ENCODE measurements at regions not wholly inside any gene's neighbourhood (a gene's known extent, or its start where the extent isn't known, plus 50 kb on each side); places are given as distances from the start of the nearest gene placed in this dataset.

DNA sequence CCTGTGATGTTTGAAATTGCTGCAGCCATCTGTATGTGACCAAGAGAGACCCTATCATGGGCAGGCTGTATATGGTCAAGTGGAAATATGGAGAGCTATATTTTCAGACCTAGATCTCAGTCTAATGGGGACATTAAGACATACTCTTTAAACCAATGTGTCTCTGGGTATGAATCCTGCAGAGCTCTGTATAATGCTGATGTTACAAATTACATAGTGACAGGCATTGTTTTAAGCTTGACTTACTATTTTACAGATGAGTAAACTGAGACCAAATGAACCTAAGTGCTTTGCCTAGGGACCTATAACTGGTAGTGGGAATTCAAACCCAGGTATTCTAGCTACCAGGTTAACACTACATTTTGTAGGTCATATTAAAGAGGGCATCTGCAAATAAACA is 71.3 kb upstream of the GRXCR1 start:
- H3K9me3 ChIP-seq (ENCODE audit: insufficient read depth in 2 of 2, low read depth in 1 of 2, low read length in 1 of 2) = no peaks in the 10 kb centered on the region
- no peaks in the 10 kb centered on the region for H3K36me3 ChIP-seq (ENCODE audit: control insufficient read depth in 2 of 4, insufficient read depth in 4 of 4, low read length in 3 of 4)
- DNase-seq (ENCODE audit: low read depth in 1 of 2, low spot score in 2 of 2) (no peak), FAIRE-seq (no peak)
- no peaks in the 10 kb centered on the region for H3K79me1 ChIP-seq (ENCODE audit: low read depth, low read length)
- ChIA-PET POLR2A (ENCODE audit: partially characterized antibody) (no interaction called here), CTCF (ENCODE audit: partially characterized antibody) (interaction anchor here (0.8 to 1.1 kb wide), 3 partner anchors 37 to 134 kb away, joined by 3 to 4 read pairs (median 4); no protein-coding TSS in a partner anchor)
- no peak overlapping the region for H3K18ac ChIP-seq (ENCODE audit: extremely low read depth, low read length)
- H3K4ac ChIP-seq (replicated peaks; ENCODE audit: insufficient read length, low read depth, low read length) = no peak overlapping the region
- no peak overlapping the region for H3K23ac ChIP-seq (ENCODE audit: insufficient read length)
- H3K14ac ChIP-seq (ENCODE audit: insufficient read length) = no peak overlapping the region
- H3K23me2 ChIP-seq (ENCODE audit: low read depth, low read length) = no peaks in the 10 kb centered on the region
- H3K27ac ChIP-seq (ENCODE audit: low read depth, low read length) = no peak overlapping the region
- no peak overlapping the region for H3K4me2 ChIP-seq (ENCODE audit: insufficient read depth in 1 of 2, low read depth in 2 of 2, low read length in 2 of 2)
- no peaks in the 10 kb centered on the region for H3K4me1 ChIP-seq (replicated peaks in 1 of 4; ENCODE audit: control insufficient read depth in 3 of 4, insufficient read depth in 4 of 4, low read length in 3 of 4)
- no peak overlapping the region for H3K9ac ChIP-seq (replicated peaks in 1 of 4; ENCODE audit: extremely low read depth in 1 of 4, low read depth in 3 of 4, low read length in 3 of 4)
- no peaks in the 10 kb centered on the region for H4K20me1 ChIP-seq (replicated peaks in 1 of 2; ENCODE audit: control insufficient read depth in 1 of 2, insufficient read depth in 2 of 2, low read length in 2 of 2)
- no peaks in the 10 kb centered on the region for H3K79me2 ChIP-seq (ENCODE audit: control insufficient read depth in 1 of 2, insufficient read depth in 2 of 2, low read length in 2 of 2)
- H3K56ac ChIP-seq (replicated peaks; ENCODE audit: insufficient read length, low read depth, low read length) = no peak overlapping the region
- no peak overlapping the region for H2BK120ac ChIP-seq (replicated peaks; ENCODE audit: low read depth, low read length)
- no peak overlapping the region for H4K8ac ChIP-seq (ENCODE audit: extremely low read depth, insufficient read depth, low read length)
- H3K4me3 ChIP-seq (ENCODE audit: extremely low read depth in 1 of 4, insufficient read depth in 2 of 4, low read depth in 3 of 4, low read length in 4 of 4) = no peak overlapping the region
- H3K27me3 ChIP-seq (replicated peaks in 1 of 4; ENCODE audit: control insufficient read depth in 3 of 4, extremely low read depth in 1 of 4, insufficient read depth in 3 of 4, low read length in 3 of 4) = no peaks in the 10 kb centered on the region
- no peak overlapping the region for H2BK20ac ChIP-seq (ENCODE audit: low read length)
- no peak overlapping the region for H4K5ac ChIP-seq (ENCODE audit: insufficient read length, low read depth, low read length)
- H2BK5ac ChIP-seq (ENCODE audit: low read depth, low read length) = no peak overlapping the region
- H2BK12ac ChIP-seq (ENCODE audit: low read depth, low read length) = no peak overlapping the region
- H2AFZ ChIP-seq (ENCODE audit: low read length) = no peak overlapping the region
- H4K91ac ChIP-seq (replicated peaks; ENCODE audit: insufficient read length, low read length) = no peak overlapping the region
- TF ChIP-seq TBP (IDR thresholded peaks at IDR 0.05; ENCODE audit: low read depth, low read length) (no peak), HDAC6 (IDR thresholded peaks at IDR 0.05; ENCODE audit: low read depth, low read length) (no peak), FOSL1 (IDR thresholded peaks at IDR 0.05; ENCODE audit: insufficient read depth, low read depth, low read length) (no peak), EP300 (IDR thresholded peaks at IDR 0.05; ENCODE audit: borderline replicate concordance in 1 of 2, low read depth in 2 of 2, low read length in 2 of 2) (no peak), BRCA1 (IDR thresholded peaks at IDR 0.05; ENCODE audit: low read depth, low read length) (no peak), TCF12 (IDR thresholded peaks at IDR 0.05; ENCODE audit: low read depth, low read length) (no peak), SP4 (IDR thresholded peaks at IDR 0.05; ENCODE audit: low read length) (no peak), CBX8 (IDR thresholded peaks at IDR 0.05; ENCODE audit: borderline replicate concordance, low read depth, low read length) (no peak), POU5F1 (IDR thresholded peaks at IDR 0.05; ENCODE audit: low read depth, low read length) (no peak), POLR2A (IDR thresholded peaks at IDR 0.05; ENCODE audit: control extremely low read depth in 1 of 2, low read depth in 2 of 2, low read length in 2 of 2) (no peak), MAFK (IDR thresholded peaks at IDR 0.05; ENCODE audit: low read depth, low read length) (no peak), RAD21 (IDR thresholded peaks at IDR 0.05 in 1 of 2, conservative IDR thresholded peaks at IDR 0.05 in 1 of 2; ENCODE audit: low read depth in 2 of 2, low read length in 2 of 2) (no peak)
- TF ChIP-seq, protein P1, sequence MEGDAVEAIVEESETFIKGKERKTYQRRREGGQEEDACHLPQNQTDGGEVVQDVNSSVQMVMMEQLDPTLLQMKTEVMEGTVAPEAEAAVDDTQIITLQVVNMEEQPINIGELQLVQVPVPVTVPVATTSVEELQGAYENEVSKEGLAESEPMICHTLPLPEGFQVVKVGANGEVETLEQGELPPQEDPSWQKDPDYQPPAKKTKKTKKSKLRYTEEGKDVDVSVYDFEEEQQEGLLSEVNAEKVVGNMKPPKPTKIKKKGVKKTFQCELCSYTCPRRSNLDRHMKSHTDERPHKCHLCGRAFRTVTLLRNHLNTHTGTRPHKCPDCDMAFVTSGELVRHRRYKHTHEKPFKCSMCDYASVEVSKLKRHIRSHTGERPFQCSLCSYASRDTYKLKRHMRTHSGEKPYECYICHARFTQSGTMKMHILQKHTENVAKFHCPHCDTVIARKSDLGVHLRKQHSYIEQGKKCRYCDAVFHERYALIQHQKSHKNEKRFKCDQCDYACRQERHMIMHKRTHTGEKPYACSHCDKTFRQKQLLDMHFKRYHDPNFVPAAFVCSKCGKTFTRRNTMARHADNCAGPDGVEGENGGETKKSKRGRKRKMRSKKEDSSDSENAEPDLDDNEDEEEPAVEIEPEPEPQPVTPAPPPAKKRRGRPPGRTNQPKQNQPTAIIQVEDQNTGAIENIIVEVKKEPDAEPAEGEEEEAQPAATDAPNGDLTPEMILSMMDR (IDR thresholded peaks at IDR 0.05; ENCODE audit: control extremely low read depth in 1 of 3, insufficient read depth in 1 of 3, low read depth in 1 of 3, low read length in 3 of 3) = no peak
- no peak overlapping the region for H2BK15ac ChIP-seq (ENCODE audit: low read length)
- no peak overlapping the region for H2AK5ac ChIP-seq (ENCODE audit: low read depth, low read length)
